Right ventricle myocardium inferior (tissue), 1 donor: ENCODE measurements at regions not wholly inside any gene's neighbourhood (a gene's known extent, or its start where the extent isn't known, plus 50 kb on each side); places are given as distances from the start of the nearest gene placed in this dataset.

Source experiments
- ATAC-seq: fragments of 200-7000 bp; cut with Tn5 transposase; one replicate; pipeline ENCODE4 v1.9.1; 2020; ENCODE audit warnings: mild to moderate bottlenecking, moderate library complexity
- DNase-seq: peaks from one replicate; pipeline ENCODE4 v3.0.0; 2021; ENCODE audit errors: missing footprints
- intact Hi-C: fragments of 100-400 bp; cut with DNase I; formaldehyde crosslinking; loops from one replicate; pipeline ENCODE4 v1.11.0; 2022
- donor health status: DM: no; HTN: yes; CAD: no; lungs with severe emphysema.

- ATAC-seq (no peak), DNase-seq (no peak)
- intact Hi-C loops: no loop called here
Measured at GRCh38 chr19:30757837-30758617, 385.8 kb downstream of the ZNF536 start.

DNA sequence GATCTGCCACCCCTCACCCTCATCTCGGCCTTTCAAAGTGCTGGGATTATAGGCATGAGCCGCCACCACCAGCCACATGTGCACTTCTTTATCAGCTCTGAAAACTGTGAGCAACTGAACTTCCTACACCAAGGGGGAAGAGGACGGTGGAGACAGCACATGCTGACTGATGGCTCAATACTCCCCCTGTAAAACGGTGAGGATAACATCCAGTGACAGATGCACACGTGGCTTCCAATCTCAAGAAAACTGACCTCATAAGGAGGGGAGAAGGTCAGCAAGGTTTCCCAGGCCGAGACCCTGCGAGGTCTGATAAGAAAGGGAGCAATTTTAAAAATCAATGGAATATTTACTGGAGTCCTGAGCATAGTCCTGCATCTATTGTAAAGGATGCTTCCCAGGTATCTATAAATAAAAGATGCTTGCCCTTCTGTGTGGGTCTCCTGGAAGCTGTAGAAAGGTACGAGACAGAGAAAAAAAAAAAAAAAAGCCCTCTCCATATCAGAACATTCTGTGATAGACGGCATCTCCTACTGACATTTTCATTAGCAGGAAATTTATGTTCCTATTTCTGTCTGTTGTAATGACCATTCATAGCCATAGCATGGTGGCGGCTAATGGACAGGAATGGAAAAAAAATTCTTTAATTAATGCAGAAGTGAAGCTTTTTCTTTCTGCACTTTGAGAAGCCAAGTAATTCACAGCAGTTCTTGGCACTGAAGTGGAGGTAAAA, 385.1 kb downstream of the ZNF536 start:
- DNase-seq (no peak), ATAC-seq (no peak)
- intact Hi-C loops: no loop called here

DNA sequence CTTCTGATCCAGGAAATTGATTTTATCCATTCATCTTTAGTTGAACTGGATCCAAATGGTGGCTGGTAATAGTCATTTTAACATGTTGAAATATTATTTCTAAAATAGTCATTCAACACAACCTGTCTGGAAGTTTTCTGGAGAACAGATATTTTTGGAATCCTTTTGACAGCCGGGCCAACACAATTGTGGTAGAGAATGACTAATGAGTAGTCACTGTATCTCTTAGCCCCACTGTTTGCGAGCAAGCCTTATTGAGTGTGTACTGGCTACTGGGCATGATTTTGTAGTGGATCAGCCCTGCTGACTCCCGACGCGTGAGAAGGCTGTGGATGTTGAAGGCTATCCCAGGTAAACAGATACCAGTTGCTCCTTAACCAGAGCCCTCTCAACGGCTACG, 383.4 kb downstream of the ZNF536 start:
- intact Hi-C loops: no loop called here
- no peak for ATAC-seq
- no peak for DNase-seq

DNA sequence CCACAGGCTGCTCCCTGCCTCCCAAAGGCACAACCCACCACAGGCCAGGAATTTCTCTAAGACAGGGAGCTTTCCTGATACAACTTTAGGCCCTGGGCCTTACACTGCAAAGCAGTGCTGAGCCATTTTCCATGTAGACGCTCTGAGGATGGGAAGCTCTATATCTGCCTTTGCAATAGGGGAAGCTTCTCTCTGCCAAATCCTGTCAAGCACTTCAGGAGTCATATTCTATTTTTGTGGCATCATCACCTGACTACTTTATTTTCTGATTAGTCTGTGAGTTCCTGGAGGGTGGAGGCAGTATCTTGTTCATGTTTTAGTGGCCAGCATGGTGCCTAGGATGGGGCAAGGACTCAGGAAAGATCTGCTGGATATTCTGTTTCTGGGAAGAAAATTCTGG, 382.0 kb downstream of the ZNF536 start:
- intact Hi-C loops: no loop called here
- DNase-seq: no peak
- peak; percentile 64 for ATAC-seq

- DNase-seq: no peak
- intact Hi-C loops: no loop called here
- ATAC-seq: no peak
Measured at GRCh38 chr19:30752876-30753275, 380.7 kb downstream of the ZNF536 start.

DNA sequence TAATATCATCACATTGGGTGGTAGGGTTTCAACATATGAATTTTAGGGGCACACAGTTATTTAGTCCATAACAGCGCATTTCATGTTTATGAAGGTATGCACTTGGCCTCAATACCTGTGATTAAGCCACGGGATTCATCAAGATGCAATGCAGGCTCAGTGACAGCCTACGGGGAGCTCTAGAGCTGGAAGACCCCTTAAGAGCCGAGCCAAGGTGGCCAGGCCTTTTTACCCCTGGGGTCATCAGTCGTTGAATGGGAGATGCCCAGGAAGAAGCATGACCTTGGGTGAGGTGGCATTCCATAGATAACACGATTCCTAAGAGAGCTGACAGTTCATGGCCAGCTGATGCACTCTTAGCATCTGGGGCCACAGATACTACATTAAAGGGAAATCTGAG, 380.0 kb downstream of the ZNF536 start:
- intact Hi-C loops: no loop called here
- ATAC-seq (no peak), DNase-seq (no peak)

DNA sequence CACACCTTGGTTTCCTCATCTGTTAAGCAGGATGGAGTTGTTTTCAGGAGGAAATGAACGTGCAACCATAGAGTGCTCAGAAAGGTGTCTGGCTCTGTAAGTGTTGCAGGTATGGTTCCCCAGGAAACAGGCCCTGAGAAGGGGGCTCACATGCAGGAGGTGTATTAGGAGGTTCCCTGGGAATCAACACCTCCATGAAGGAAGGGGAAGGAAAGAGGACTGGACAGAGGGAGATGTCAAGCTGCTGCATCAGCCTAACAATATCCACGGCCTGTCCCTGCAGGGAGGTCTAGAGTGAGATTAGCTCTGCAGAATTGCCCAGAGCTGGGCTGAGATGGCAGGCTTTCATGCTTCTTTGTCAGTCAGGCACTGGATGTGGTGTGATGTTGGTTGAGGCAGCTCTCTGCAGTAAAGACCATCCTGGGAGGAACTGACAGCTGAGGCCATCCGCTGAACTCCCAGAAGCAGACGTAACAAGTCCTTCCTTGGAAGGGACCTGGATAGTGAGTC, 373.3 kb downstream of the ZNF536 start:
- no peak for ATAC-seq
- no peak for DNase-seq
- intact Hi-C loops: no loop called here

- ATAC-seq: no peak
- DNase-seq: no peak
- intact Hi-C loops: no loop called here
Measured at GRCh38 chr19:30744741-30745475, 372.7 kb downstream of the ZNF536 start.

GRCh38 chr19:30743702-30744101, 371.5 kb downstream of the ZNF536 start:
- ATAC-seq (no peak), DNase-seq (no peak)
- intact Hi-C loops: no loop called here

DNA sequence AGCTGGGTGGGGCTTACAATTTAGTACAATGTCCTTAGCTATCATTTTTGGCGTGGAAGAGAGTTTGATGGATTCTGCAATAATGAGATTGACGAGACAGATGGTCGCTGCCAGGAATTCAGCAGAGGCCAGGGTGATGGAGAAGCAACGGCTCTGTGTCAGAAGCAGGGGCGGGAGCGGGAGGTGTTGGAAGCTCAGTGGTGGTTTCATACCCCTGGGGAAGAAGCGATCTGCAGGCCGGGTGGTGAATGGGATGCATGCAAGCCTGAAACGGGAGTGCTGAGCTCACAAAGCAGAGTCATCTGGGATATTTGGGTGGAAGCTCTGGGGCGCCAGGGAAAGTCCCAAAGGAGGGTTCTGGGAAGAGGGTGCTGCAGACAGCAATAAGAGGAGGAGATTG, 370.8 kb downstream of the ZNF536 start:
- ATAC-seq: peak; percentile 29
- DNase-seq: no peak
- intact Hi-C loops: no loop called here

DNA sequence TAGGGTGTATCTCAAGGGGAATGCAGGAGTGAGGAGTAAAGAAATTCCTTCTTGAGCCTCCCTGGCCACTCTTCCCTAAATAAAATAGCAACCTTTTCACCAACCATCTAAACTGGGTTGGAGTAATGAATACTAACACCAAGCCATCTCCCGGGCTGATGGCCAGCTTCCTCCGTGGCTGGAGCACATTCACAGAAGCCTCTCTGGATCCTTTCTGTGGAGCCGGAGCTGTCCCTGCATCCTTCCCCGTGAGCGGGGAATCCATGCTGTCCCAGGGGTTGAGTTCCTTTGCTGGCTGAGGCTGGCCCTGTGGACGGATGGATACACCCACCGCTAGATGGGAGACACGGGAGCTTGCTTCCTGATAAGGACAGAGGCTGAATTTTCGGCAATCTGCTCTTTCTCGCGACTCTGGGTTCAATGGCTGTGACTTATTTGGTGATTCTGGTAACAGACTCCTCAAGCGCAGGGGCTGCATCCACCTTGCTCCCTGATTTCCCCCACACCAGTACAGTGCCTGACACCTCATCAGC, 370.3 kb downstream of the ZNF536 start:
- intact Hi-C loops: no loop called here

DNA sequence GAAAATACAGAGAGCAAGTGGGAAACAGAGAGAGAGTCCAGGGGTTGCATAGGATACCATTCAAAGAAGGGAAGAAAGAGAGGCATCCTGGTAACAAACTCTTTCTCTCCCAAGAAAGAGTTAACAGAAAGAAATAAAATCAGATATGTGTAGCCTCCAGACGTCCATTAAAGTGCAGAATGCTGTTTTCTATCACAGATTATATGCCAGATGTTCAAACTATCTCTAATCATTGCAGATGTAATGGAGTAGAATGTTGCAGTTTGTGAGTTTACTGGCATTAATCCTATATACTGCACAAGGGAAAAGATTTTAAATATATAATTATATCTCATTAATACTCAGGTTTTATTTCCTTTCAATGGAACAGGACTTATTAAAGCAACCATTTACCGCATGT, 369.4 kb downstream of the ZNF536 start:
- intact Hi-C loops: no loop called here
- ATAC-seq: no peak

More for the DNA sequence above, 370.3 kb downstream of the ZNF536 start:
- peak; percentile 32 for ATAC-seq
- no peak for DNase-seq

GRCh38 chr19:30739394-30739793, 367.2 kb downstream of the ZNF536 start:
- intact Hi-C loops: no loop called here
- DNase-seq (no peak), ATAC-seq (peak; percentile 50)

More for the DNA sequence above, 369.4 kb downstream of the ZNF536 start:
- DNase-seq: no peak

DNA sequence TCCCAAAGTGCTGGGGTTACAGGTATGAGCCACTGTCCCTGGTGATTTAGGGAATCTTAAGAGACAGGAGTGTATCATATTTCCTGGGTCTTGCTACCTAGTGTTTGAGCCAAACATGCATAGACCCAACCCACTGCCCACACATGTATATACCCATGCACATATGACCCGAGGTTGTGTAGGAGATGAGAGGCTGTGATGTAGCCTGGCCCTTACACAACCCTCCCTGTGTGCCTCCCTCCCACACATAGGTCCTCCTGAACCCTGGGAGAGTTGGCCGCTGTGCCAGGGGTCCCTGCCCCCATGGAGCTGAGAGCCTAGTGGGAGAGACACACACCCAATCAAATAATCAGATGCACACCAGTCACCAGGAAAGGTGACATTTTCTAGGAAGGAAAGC, 365.9 kb downstream of the ZNF536 start:
- intact Hi-C loops: no loop called here
- DNase-seq (no peak), ATAC-seq (no peak)

- peak; percentile 35 for ATAC-seq
Measured at GRCh38 chr19:30734669-30735068, 362.5 kb downstream of the ZNF536 start.

GRCh38 chr19:30733826-30734550, 361.8 kb downstream of the ZNF536 start:
- ATAC-seq (no peak), DNase-seq (no peak)
- intact Hi-C loops: no loop called here

More at GRCh38 chr19:30734669-30735068, 362.5 kb downstream of the ZNF536 start:
- intact Hi-C loops: no loop called here
- no peak for DNase-seq

DNA sequence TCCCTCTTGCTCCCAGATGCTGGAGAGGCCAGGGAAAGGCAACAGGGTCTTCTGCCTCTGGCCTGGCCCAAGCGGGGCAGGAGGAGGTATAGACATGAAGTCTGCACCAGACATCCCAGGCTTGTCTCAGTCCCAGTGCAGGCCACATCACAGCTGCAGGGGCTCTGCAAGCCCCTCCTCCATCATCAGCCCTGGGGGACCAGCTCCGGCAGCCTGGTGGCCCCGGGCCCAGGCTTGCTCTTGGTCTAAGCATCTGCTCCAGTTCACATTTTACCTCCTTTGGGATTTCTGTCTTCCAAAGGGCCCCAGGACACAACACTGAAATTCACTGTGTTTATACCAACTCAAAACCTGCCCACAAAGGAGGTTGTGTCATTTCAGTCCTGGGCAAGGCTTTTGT, 359.4 kb downstream of the ZNF536 start:
- no peak for ATAC-seq
- intact Hi-C loops: no loop called here
- no peak for DNase-seq

- intact Hi-C loops: no loop called here
- no peak for DNase-seq
- ATAC-seq: no peak
Measured at GRCh38 chr19:30729451-30729850, 357.3 kb downstream of the ZNF536 start.

- ATAC-seq (no peak), DNase-seq (no peak)
- intact Hi-C loops: no loop called here
Measured at GRCh38 chr19:30722761-30723160, 350.6 kb downstream of the ZNF536 start.
